GM20000 (cell line): ENCODE measurements at regions not wholly inside any gene's neighbourhood (a gene's known extent, or its start where the extent isn't known, plus 50 kb on each side); places are given as distances from the start of the nearest gene placed in this dataset.

Experiments used
- DNase-seq: peaks from one replicate; pipeline ENCODE4 v3.0.0; 2012; ENCODE audit warnings: low spot score
- CTCF ChIP-seq: IDR thresholded peaks from 2 replicates; pipeline ENCODE4 v1.5.1; 2012; ENCODE audit warnings: mild to moderate bottlenecking, control low read depth; ENCODE audit errors: extremely low read depth, missing control alignments

GRCh38 chr17:34511265-34511664, 68.1 kb upstream of the TMEM132E start:
- TF ChIP-seq CTCF, result no peak
- no peak for DNase-seq

GRCh38 chr17:34504814-34505484, 74.4 kb upstream of the TMEM132E start:
- no peak for TF ChIP-seq CTCF

GRCh38 chr17:34503528-34504195, 75.7 kb upstream of the TMEM132E start:
- DNase-seq, result no peak
- no peak for TF ChIP-seq CTCF

More at GRCh38 chr17:34504814-34505484, 74.4 kb upstream of the TMEM132E start:
- DNase-seq, result no peak

- DNase-seq, result no peak
- no peak for TF ChIP-seq CTCF
Observed at GRCh38 chr17:34502426-34502825, 77.0 kb upstream of the TMEM132E start.

GRCh38 chr17:34499576-34499975, 79.8 kb upstream of the TMEM132E start:
- no peak for TF ChIP-seq CTCF
- DNase-seq, result peak; percentile 11

- no peak for TF ChIP-seq CTCF
- DNase-seq, result no peak
Observed at GRCh38 chr17:34493917-34494316, 85.5 kb upstream of the TMEM132E start.

- DNase-seq, result no peak
- TF ChIP-seq CTCF, result no peak
Observed at GRCh38 chr17:34487626-34488025, 91.8 kb upstream of the TMEM132E start.
